GM23338 (cell line): ENCODE measurements at regions not wholly inside any gene's neighbourhood (a gene's known extent, or its start where the extent isn't known, plus 50 kb on each side); places are given as distances from the start of the nearest gene placed in this dataset.

Experiments used
- ATAC-seq: fragments of 200-7000 bp; cut with Tn5 transposase; 3 replicates; pipeline ENCODE4 v1.9.1; 2020
- DNase-seq: peaks from one replicate; pipeline ENCODE4 v3.0.0-alpha.2; 2015; ENCODE audit warnings: low spot score
- H2AFZ ChIP-seq: fragments of 200-600 bp; sonication (generic); 2 replicates; pipeline ENCODE4 v1.8.0; 2016; ENCODE audit warnings: antibody characterized with exemption, mild to moderate bottlenecking, moderate library complexity
- H3F3A ChIP-seq: fragments of 200-600 bp; sonication (generic); replicated peaks from 2 replicates; pipeline ENCODE4 v1.8.0; 2017; ENCODE audit warnings: antibody characterized with exemption, mixed run types, low read depth
- H3K27ac ChIP-seq: fragments of 200-600 bp; sonication (generic); 2 replicates; pipeline ENCODE4 v1.6.1; 2016; ENCODE audit warnings: low read depth
- H3K27me3 ChIP-seq: fragments of 200-600 bp; sonication (generic); 2 replicates; pipeline ENCODE4 v1.8.0; 2016; ENCODE audit warnings: mild to moderate bottlenecking, mixed run types, moderate library complexity; ENCODE audit not compliant: insufficient read depth
- H3K36me3 ChIP-seq: fragments of 200-600 bp; sonication (generic); 2 replicates; pipeline ENCODE4 v1.8.0; 2016; ENCODE audit warnings: mild to moderate bottlenecking; ENCODE audit not compliant: insufficient read depth
- H3K4me1 ChIP-seq: fragments of 200-600 bp; sonication (generic); 2 replicates; pipeline ENCODE4 v1.8.0; 2016; ENCODE audit warnings: mild to moderate bottlenecking, moderate library complexity; ENCODE audit not compliant: insufficient read depth
- H3K4me2 ChIP-seq: fragments of 200-600 bp; sonication (generic); 2 replicates; pipeline ENCODE4 v1.7.1; 2017; ENCODE audit warnings: mixed run types
- H3K4me3 ChIP-seq: fragments of 200-600 bp; sonication (generic); 2 replicates; pipeline ENCODE4 v1.6.1; 2016; ENCODE audit warnings: mixed run types
- H3K79me2 ChIP-seq: fragments of 200-600 bp; sonication (generic); replicated peaks from 2 replicates; pipeline ENCODE4 v1.8.0; 2017; ENCODE audit warnings: mild to moderate bottlenecking; ENCODE audit not compliant: insufficient read depth
- H3K9me2 ChIP-seq: fragments of 200-600 bp; sonication (generic); 2 replicates; pipeline ENCODE4 v1.8.0; 2017; ENCODE audit not compliant: insufficient read depth
- H4K20me1 ChIP-seq: fragments of 200-600 bp; sonication (generic); replicated peaks from 2 replicates; pipeline ENCODE4 v1.8.0; 2017; ENCODE audit warnings: mild to moderate bottlenecking; ENCODE audit not compliant: insufficient read depth
- H3K27ac Mint-ChIP-seq: 2 replicates; pipeline ENCODE4 v1.8.0; 2020; ENCODE audit warnings: inconsistent platforms, mild to moderate bottlenecking, moderate library complexity, mixed read lengths
- H3K27me3 Mint-ChIP-seq: 3 replicates; pipeline ENCODE4 v1.8.0; 2022; ENCODE audit warnings: low read depth, mild to moderate bottlenecking, moderate library complexity, mixed read lengths, inconsistent platforms; ENCODE audit not compliant: insufficient read depth, poor library complexity
- H3K36me3 Mint-ChIP-seq: 3 replicates; pipeline ENCODE4 v1.8.0; 2021; ENCODE audit warnings: low read depth, mild to moderate bottlenecking, inconsistent platforms, moderate library complexity, mixed read lengths
- H3K4me1 Mint-ChIP-seq: 3 replicates; pipeline ENCODE4 v1.8.0; 2020; ENCODE audit warnings: mild to moderate bottlenecking, inconsistent platforms, mixed read lengths
- H3K4me3 Mint-ChIP-seq: 3 replicates; pipeline ENCODE4 v1.8.0; 2021; ENCODE audit warnings: moderate library complexity, mild to moderate bottlenecking, inconsistent platforms, mixed read lengths
- H3K9me3 Mint-ChIP-seq: 3 replicates; pipeline ENCODE4 v1.8.0; 2020; ENCODE audit warnings: moderate library complexity, mild to moderate bottlenecking, inconsistent platforms, mixed read lengths
- CREB1 ChIP-seq: fragments of 250-450 bp; sonication (Bioruptor Pico); IDR thresholded peaks from 2 replicates; pipeline ENCODE4 v1.5.0; 2020; ENCODE audit warnings: low read depth, mild to moderate bottlenecking, moderate library complexity
- CTCF ChIP-seq, 2 experiments: fragments of 200-600 bp in 1 of 2; sonication (generic) in 1 of 2; conservative IDR thresholded peaks; 2 replicates each; pipeline versions ENCODE4 v1.5.1 to v1.6.1; 2016 to 2017; ENCODE audit warnings: antibody characterized with exemption in 2 of 2, low read depth in 2 of 2, mild to moderate bottlenecking in 2 of 2, moderate library complexity in 1 of 2
- ETS1 ChIP-seq: IDR thresholded peaks from 2 replicates; pipeline ENCODE4 v1.6.1; 2016; ENCODE audit warnings: antibody characterized with exemption
- EZH2 ChIP-seq: fragments of 200-600 bp; sonication (generic); IDR thresholded peaks from one replicate; pipeline ENCODE4 v1.8.0; 2017; ENCODE audit warnings: antibody characterized with exemption, mild to moderate bottlenecking, low read depth; ENCODE audit not compliant: unreplicated experiment
- EZH2phosphoT487 ChIP-seq: fragments of 200-600 bp; sonication (generic); IDR thresholded peaks from one replicate; pipeline ENCODE4 v1.8.1; 2018; ENCODE audit warnings: antibody characterized with exemption; ENCODE audit not compliant: unreplicated experiment
- JUNB ChIP-seq: IDR thresholded peaks from one replicate; pipeline ENCODE4 v1.6.1; 2016; ENCODE audit warnings: antibody characterized with exemption; ENCODE audit not compliant: unreplicated experiment
- NANOG ChIP-seq: IDR thresholded peaks from 2 replicates; pipeline ENCODE4 v1.6.1; 2016; ENCODE audit warnings: antibody characterized with exemption, borderline replicate concordance
- POLR2AphosphoS5 ChIP-seq: IDR thresholded peaks from 2 replicates; pipeline ENCODE4 v1.6.1; 2016; ENCODE audit warnings: antibody characterized with exemption, low read depth
- REST ChIP-seq: IDR thresholded peaks from one replicate; pipeline ENCODE4 v1.6.1; 2018; ENCODE audit warnings: antibody characterized with exemption; ENCODE audit not compliant: unreplicated experiment
- STAT1 ChIP-seq: IDR thresholded peaks from one replicate; pipeline ENCODE4 v1.6.1; 2016; ENCODE audit warnings: antibody characterized with exemption; ENCODE audit not compliant: unreplicated experiment
- ZNF114 ChIP-seq: fragments of 250-450 bp; sonication (Bioruptor Pico); IDR thresholded peaks from 2 replicates; pipeline ENCODE4 v1.5.0; 2020; ENCODE audit warnings: mild to moderate bottlenecking, moderate library complexity
- ZNF331 ChIP-seq: fragments of 250-450 bp; sonication (Bioruptor Pico); IDR thresholded peaks from 2 replicates; pipeline ENCODE4 v1.5.0; 2020; ENCODE audit warnings: low read depth, mild to moderate bottlenecking, moderate library complexity
- ZNF462 ChIP-seq: fragments of 250-450 bp; sonication (Bioruptor Pico); IDR thresholded peaks from 2 replicates; pipeline ENCODE4 v1.5.0; 2020; ENCODE audit warnings: mild to moderate bottlenecking, moderate library complexity

GRCh38 chr13:34107806-34108205, 289.9 kb downstream of the RFC3 start:
- Histone ChIP-seq H2AFZ (peak overlapping the region; percentile 56; the same call in 1 of the 2 replicates), H3K4me1 (no peaks in the 10 kb centered on the region), H3K27ac (no peak overlapping the region), H3K79me2 (no peaks in the 10 kb centered on the region), H3F3A (no peaks in the 10 kb centered on the region), H3K27me3 (no peaks in the 10 kb centered on the region), H3K36me3 (no peaks in the 10 kb centered on the region; the same call in 1 of the 2 replicates), H3K4me2 (no peak overlapping the region), H3K9me2 (peaks cover 3% of the 10 kb centered on the region; the same call in 1 of the 2 replicates), H4K20me1 (no peaks in the 10 kb centered on the region), H3K4me3 (no peak overlapping the region)
- TF ChIP-seq STAT1 (no peak), ZNF331 (no peak), EZH2phosphoT487 (no peak), ZNF462 (no peak), CTCF (conservative IDR thresholded peaks at IDR 0.05; ENCODE audit: low read depth in 2 of 2) (no peak), NANOG (no peak), REST (no peak), JUNB (no peak), CREB1 (CRISPR knock-in tag) (no peak), EZH2 (no peak), POLR2AphosphoS5 (no peak), ETS1 (no peak), ZNF114 (CRISPR knock-in tag) (no peak)
- Mint-ChIP-seq H3K36me3 (no peaks in the 10 kb centered on the region; the same call in 2 of the 3 replicates), H3K27me3 (no peaks in the 10 kb centered on the region), H3K27ac (no peak overlapping the region; the same call in 1 of the 2 replicates), H3K4me1 (no peaks in the 10 kb centered on the region), H3K9me3 (peaks cover 3% of the 10 kb centered on the region), H3K4me3 (no peak overlapping the region)
- DNase-seq: no peak
- no peak for ATAC-seq
